ENCODE measurements at regions not wholly inside any gene's neighbourhood (a gene's known extent, or its start where the extent isn't known, plus 50 kb on each side); places are given as distances from the start of the nearest gene placed in this dataset.

DNA sequence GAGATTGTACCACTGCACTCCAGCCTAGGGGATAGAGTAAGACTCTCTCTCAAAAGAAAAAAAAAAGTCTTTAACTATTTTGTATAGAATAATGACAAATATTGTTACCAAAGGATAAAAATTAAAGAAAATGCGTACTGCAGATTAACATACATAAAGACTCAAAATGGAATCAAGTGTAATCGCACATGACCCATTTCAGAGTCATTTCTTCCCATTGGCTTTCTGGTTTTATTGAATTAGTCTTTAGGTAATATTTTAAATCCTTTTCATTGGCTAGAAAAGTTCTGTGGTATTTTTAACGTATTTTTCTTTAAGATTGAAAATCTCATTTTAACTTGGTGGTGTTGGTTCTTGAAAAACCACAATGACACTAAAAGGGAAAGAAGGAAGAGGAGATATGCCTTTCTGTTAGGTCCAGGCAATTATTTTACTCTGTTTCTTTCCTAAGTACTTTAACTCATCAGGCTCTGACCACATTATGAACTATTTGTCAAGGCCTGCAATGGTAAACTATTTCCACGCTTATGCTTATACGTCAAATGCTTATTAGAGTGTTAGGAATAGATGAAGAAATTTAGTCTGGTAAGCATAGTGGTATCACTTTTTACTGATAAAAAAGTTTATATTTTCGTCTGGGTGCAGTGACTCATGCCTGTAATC lies 52.3 kb downstream of the PLEKHG1 start:
- Histone ChIP-seq H3K27me3 (no peaks in the 10 kb centered on the region), H3K27ac (no peak overlapping the region), H3K9me3 (no peaks in the 10 kb centered on the region), H3K4me1 (no peaks in the 10 kb centered on the region), H3K36me3 (replicated peaks in 1 of 2; ENCODE audit: insufficient read depth in 1 of 2, low read depth in 2 of 2) (no peaks in the 10 kb centered on the region), H3K4me3 (no peak overlapping the region)
- intact Hi-C loops (cut with DNase I) = no loop called here
- DNase-seq (no peak), ATAC-seq (no peak)
- 83 to 85% methylated on average over 6 of the region's 6 CpGs for WGBS, 2 donors
- no peak for TF ChIP-seq POLR2A (IDR thresholded peaks at IDR 0.05)
- TF ChIP-seq CTCF (IDR thresholded peaks at IDR 0.05) = no peak

DNA sequence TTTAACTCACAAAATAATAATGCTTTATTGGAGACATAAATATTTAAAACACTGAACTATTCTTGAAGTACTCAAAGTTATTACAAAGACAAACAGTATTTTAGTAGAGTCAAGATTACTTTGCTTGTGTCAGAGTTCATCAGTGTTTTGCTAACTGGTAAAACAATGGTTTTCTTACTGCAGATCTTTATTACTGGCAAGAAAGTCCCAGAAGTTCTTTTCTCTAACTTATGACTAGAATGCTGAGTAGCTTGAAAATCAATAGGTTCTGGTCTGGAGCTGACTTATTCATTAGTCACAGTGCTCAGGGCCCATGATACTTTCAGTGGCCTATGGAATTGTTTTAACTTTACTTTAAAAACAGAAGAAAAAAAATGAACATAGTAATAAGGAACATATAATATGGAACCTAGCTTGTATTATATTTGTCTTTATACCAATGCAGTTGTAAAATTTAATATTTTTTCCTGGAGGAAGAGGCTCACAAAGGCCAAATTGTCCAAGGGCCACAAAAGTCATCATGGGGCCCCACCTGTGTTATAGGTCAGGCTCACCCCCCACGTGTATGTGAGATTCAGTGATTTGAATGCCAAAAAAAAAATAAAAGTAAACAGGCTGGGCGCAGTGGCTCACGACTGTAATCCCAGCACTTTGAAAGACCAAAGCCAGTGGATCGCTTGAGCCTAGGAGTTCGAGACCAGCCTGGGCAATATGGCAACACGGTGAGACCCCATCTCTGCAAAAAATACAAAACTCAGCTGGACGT lies 53.3 kb downstream of the PLEKHG1 start:
- intact Hi-C loops (cut with DNase I) = no loop called here
- 77 to 86% methylated on average over 7 of the region's 7 CpGs for WGBS, 2 donors
- Histone ChIP-seq H3K9me3 (no peaks in the 10 kb centered on the region), H3K36me3 (replicated peaks in 1 of 2; ENCODE audit: insufficient read depth in 1 of 2, low read depth in 2 of 2) (no peaks in the 10 kb centered on the region), H3K4me1 (no peaks in the 10 kb centered on the region), H3K4me3 (no peak overlapping the region), H3K27ac (no peak overlapping the region), H3K27me3 (no peaks in the 10 kb centered on the region)
- no peak for TF ChIP-seq CTCF (IDR thresholded peaks at IDR 0.05)
- TF ChIP-seq POLR2A (IDR thresholded peaks at IDR 0.05) = no peak
- ATAC-seq (no peak), DNase-seq (no peak)

DNA sequence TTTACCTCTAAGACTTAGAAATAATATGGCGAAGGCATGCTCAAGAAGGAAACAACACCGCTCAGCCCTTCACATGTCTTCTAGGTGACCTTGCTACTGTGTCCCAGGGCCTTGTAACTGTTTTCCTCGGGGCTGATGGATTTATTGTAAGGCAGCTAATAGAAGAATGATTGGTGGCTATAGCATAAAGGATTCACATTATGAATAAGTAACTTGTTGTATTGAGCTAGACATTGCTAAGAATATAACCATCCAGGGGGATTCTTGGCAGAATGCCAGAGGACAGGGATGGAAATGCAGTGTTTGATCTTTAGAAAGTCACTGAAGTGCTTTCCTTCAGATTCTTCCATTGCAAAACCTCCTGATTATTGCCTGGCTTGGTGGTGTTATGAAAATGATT lies 54.9 kb downstream of the PLEKHG1 start:
- H3K4me1 ChIP-seq = peaks cover 4% of the 10 kb centered on the region
- H3K9me3 ChIP-seq = no peaks in the 10 kb centered on the region
- no peak overlapping the region for H3K4me3 ChIP-seq
- DNase-seq = no peak
- TF ChIP-seq POLR2A (IDR thresholded peaks at IDR 0.05) (no peak), CTCF (IDR thresholded peaks at IDR 0.05) (no peak)
- intact Hi-C loops (cut with DNase I) = no loop called here
- no peak overlapping the region for H3K27ac ChIP-seq
- H3K36me3 ChIP-seq (replicated peaks in 1 of 2; ENCODE audit: insufficient read depth in 1 of 2, low read depth in 2 of 2) = no peaks in the 10 kb centered on the region
- ATAC-seq = no peak
- no peaks in the 10 kb centered on the region for H3K27me3 ChIP-seq
- 88 to 90% methylated on average over 3 of the region's 3 CpGs for WGBS, 2 donors

DNA sequence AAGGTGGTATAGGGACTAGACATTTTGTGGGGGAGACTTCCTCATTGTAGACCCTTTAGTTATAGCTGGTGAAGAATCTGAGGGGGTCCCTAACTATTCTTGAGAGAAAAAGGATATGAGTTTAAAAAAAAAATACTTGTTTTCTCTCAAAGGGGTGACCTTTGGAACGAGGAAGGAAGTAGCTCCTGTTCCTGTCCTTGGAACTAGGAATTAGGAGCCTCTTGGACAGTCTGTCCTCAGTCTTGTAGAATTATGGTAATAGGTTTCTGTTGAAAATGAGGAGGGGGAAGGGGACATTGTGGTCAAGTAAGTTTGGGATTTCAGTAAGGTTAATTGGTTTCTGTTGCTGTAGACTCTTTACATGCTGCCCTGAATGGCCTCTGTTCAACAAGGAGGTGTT lies 56.5 kb downstream of the PLEKHG1 start:
- H3K27me3 ChIP-seq = no peaks in the 10 kb centered on the region
- TF ChIP-seq CTCF (IDR thresholded peaks at IDR 0.05) (no peak), POLR2A (IDR thresholded peaks at IDR 0.05) (no peak)
- no peak overlapping the region for H3K4me3 ChIP-seq
- DNase-seq (no peak), ATAC-seq (no peak)
- H3K27ac ChIP-seq = no peak overlapping the region
- no peaks in the 10 kb centered on the region for H3K9me3 ChIP-seq
- intact Hi-C loops (cut with DNase I) = no loop called here
- WGBS, 2 donors = 58 to 63% methylated on average over 1 of the region's 1 CpG
- H3K36me3 ChIP-seq (replicated peaks in 1 of 2; ENCODE audit: insufficient read depth in 1 of 2, low read depth in 2 of 2) = no peaks in the 10 kb centered on the region
- H3K4me1 ChIP-seq = peaks cover 7% of the 10 kb centered on the region

DNA sequence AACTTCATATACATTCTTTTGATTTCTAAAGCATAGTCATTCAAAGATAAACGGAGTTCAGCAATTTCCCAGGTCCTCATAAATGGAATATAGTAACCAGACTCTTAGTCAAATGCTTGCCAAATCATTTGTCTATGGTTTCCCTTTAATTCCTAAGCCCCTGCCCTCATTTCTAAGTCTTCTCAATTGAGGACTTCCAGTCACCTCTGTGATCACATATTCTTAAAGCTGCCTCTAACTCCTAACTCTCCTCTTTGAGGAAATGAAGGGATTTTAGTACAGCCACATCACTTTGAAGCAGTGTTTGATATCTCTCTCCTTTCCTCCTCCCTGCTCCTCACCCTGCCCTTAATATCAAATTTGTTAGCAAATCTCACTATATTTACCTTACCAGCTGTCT lies 58.7 kb downstream of the PLEKHG1 start:
- WGBS, 2 donors = 82 to 87% methylated on average over 1 of the region's 1 CpG
- Histone ChIP-seq H3K36me3 (replicated peaks in 1 of 2; ENCODE audit: insufficient read depth in 1 of 2, low read depth in 2 of 2) (no peaks in the 10 kb centered on the region), H3K27ac (no peak overlapping the region), H3K27me3 (no peaks in the 10 kb centered on the region), H3K9me3 (no peaks in the 10 kb centered on the region), H3K4me3 (no peak overlapping the region), H3K4me1 (peaks cover 7% of the 10 kb centered on the region)
- TF ChIP-seq CTCF (IDR thresholded peaks at IDR 0.05) (no peak), POLR2A (IDR thresholded peaks at IDR 0.05) (no peak)
- no peak for ATAC-seq
- intact Hi-C loops (cut with DNase I) = no loop called here
- DNase-seq = no peak

Data from body of pancreas (tissue), 4 donors.